GM23338 (cell line): ENCODE measurements at regions not wholly inside any gene's neighbourhood (a gene's known extent, or its start where the extent isn't known, plus 50 kb on each side); places are given as distances from the start of the nearest gene placed in this dataset.

ENCODE experiments used
- ATAC-seq: fragments of 200-7000 bp; cut with Tn5 transposase; 3 replicates; pipeline ENCODE4 v1.9.1; 2020
- DNase-seq: peaks from one replicate; pipeline ENCODE4 v3.0.0-alpha.2; 2015; ENCODE audit warnings: low spot score
- H2AFZ ChIP-seq: fragments of 200-600 bp; sonication (generic); 2 replicates; pipeline ENCODE4 v1.8.0; 2016; ENCODE audit warnings: antibody characterized with exemption, mild to moderate bottlenecking, moderate library complexity
- H3F3A ChIP-seq: fragments of 200-600 bp; sonication (generic); replicated peaks from 2 replicates; pipeline ENCODE4 v1.8.0; 2017; ENCODE audit warnings: antibody characterized with exemption, mixed run types, low read depth
- H3K27ac ChIP-seq: fragments of 200-600 bp; sonication (generic); 2 replicates; pipeline ENCODE4 v1.6.1; 2016; ENCODE audit warnings: low read depth
- H3K27me3 ChIP-seq: fragments of 200-600 bp; sonication (generic); 2 replicates; pipeline ENCODE4 v1.8.0; 2016; ENCODE audit warnings: mild to moderate bottlenecking, mixed run types, moderate library complexity; ENCODE audit not compliant: insufficient read depth
- H3K36me3 ChIP-seq: fragments of 200-600 bp; sonication (generic); 2 replicates; pipeline ENCODE4 v1.8.0; 2016; ENCODE audit warnings: mild to moderate bottlenecking; ENCODE audit not compliant: insufficient read depth
- H3K4me1 ChIP-seq: fragments of 200-600 bp; sonication (generic); 2 replicates; pipeline ENCODE4 v1.8.0; 2016; ENCODE audit warnings: mild to moderate bottlenecking, moderate library complexity; ENCODE audit not compliant: insufficient read depth
- H3K4me2 ChIP-seq: fragments of 200-600 bp; sonication (generic); 2 replicates; pipeline ENCODE4 v1.7.1; 2017; ENCODE audit warnings: mixed run types
- H3K4me3 ChIP-seq: fragments of 200-600 bp; sonication (generic); 2 replicates; pipeline ENCODE4 v1.6.1; 2016; ENCODE audit warnings: mixed run types
- H3K79me2 ChIP-seq: fragments of 200-600 bp; sonication (generic); replicated peaks from 2 replicates; pipeline ENCODE4 v1.8.0; 2017; ENCODE audit warnings: mild to moderate bottlenecking; ENCODE audit not compliant: insufficient read depth
- H3K9me2 ChIP-seq: fragments of 200-600 bp; sonication (generic); 2 replicates; pipeline ENCODE4 v1.8.0; 2017; ENCODE audit not compliant: insufficient read depth
- H4K20me1 ChIP-seq: fragments of 200-600 bp; sonication (generic); replicated peaks from 2 replicates; pipeline ENCODE4 v1.8.0; 2017; ENCODE audit warnings: mild to moderate bottlenecking; ENCODE audit not compliant: insufficient read depth
- H3K27ac Mint-ChIP-seq: 2 replicates; pipeline ENCODE4 v1.8.0; 2020; ENCODE audit warnings: inconsistent platforms, mild to moderate bottlenecking, moderate library complexity, mixed read lengths
- H3K27me3 Mint-ChIP-seq: 3 replicates; pipeline ENCODE4 v1.8.0; 2022; ENCODE audit warnings: low read depth, mild to moderate bottlenecking, moderate library complexity, mixed read lengths, inconsistent platforms; ENCODE audit not compliant: insufficient read depth, poor library complexity
- H3K36me3 Mint-ChIP-seq: 3 replicates; pipeline ENCODE4 v1.8.0; 2021; ENCODE audit warnings: low read depth, mild to moderate bottlenecking, inconsistent platforms, moderate library complexity, mixed read lengths
- H3K4me1 Mint-ChIP-seq: 3 replicates; pipeline ENCODE4 v1.8.0; 2020; ENCODE audit warnings: mild to moderate bottlenecking, inconsistent platforms, mixed read lengths
- H3K4me3 Mint-ChIP-seq: 3 replicates; pipeline ENCODE4 v1.8.0; 2021; ENCODE audit warnings: moderate library complexity, mild to moderate bottlenecking, inconsistent platforms, mixed read lengths
- H3K9me3 Mint-ChIP-seq: 3 replicates; pipeline ENCODE4 v1.8.0; 2020; ENCODE audit warnings: moderate library complexity, mild to moderate bottlenecking, inconsistent platforms, mixed read lengths
- CREB1 ChIP-seq: fragments of 250-450 bp; sonication (Bioruptor Pico); IDR thresholded peaks from 2 replicates; pipeline ENCODE4 v1.5.0; 2020; ENCODE audit warnings: low read depth, mild to moderate bottlenecking, moderate library complexity
- ETS1 ChIP-seq: IDR thresholded peaks from 2 replicates; pipeline ENCODE4 v1.6.1; 2016; ENCODE audit warnings: antibody characterized with exemption
- EZH2 ChIP-seq: fragments of 200-600 bp; sonication (generic); IDR thresholded peaks from one replicate; pipeline ENCODE4 v1.8.0; 2017; ENCODE audit warnings: antibody characterized with exemption, mild to moderate bottlenecking, low read depth; ENCODE audit not compliant: unreplicated experiment
- EZH2phosphoT487 ChIP-seq: fragments of 200-600 bp; sonication (generic); IDR thresholded peaks from one replicate; pipeline ENCODE4 v1.8.1; 2018; ENCODE audit warnings: antibody characterized with exemption; ENCODE audit not compliant: unreplicated experiment
- JUNB ChIP-seq: IDR thresholded peaks from one replicate; pipeline ENCODE4 v1.6.1; 2016; ENCODE audit warnings: antibody characterized with exemption; ENCODE audit not compliant: unreplicated experiment
- NANOG ChIP-seq: IDR thresholded peaks from 2 replicates; pipeline ENCODE4 v1.6.1; 2016; ENCODE audit warnings: antibody characterized with exemption, borderline replicate concordance
- POLR2AphosphoS5 ChIP-seq: IDR thresholded peaks from 2 replicates; pipeline ENCODE4 v1.6.1; 2016; ENCODE audit warnings: antibody characterized with exemption, low read depth
- REST ChIP-seq: IDR thresholded peaks from one replicate; pipeline ENCODE4 v1.6.1; 2018; ENCODE audit warnings: antibody characterized with exemption; ENCODE audit not compliant: unreplicated experiment
- STAT1 ChIP-seq: IDR thresholded peaks from one replicate; pipeline ENCODE4 v1.6.1; 2016; ENCODE audit warnings: antibody characterized with exemption; ENCODE audit not compliant: unreplicated experiment
- ZNF114 ChIP-seq: fragments of 250-450 bp; sonication (Bioruptor Pico); IDR thresholded peaks from 2 replicates; pipeline ENCODE4 v1.5.0; 2020; ENCODE audit warnings: mild to moderate bottlenecking, moderate library complexity
- ZNF331 ChIP-seq: fragments of 250-450 bp; sonication (Bioruptor Pico); IDR thresholded peaks from 2 replicates; pipeline ENCODE4 v1.5.0; 2020; ENCODE audit warnings: low read depth, mild to moderate bottlenecking, moderate library complexity
- TF ChIP-seq, protein P1 (sequence below), 2 experiments: fragments of 200-600 bp in 1 of 2; sonication (generic) in 1 of 2; conservative IDR thresholded peaks; 2 replicates each; pipeline versions ENCODE4 v1.5.1 to v1.6.1; 2016 to 2017; ENCODE audit warnings: antibody characterized with exemption in 2 of 2, low read depth in 2 of 2, mild to moderate bottlenecking in 2 of 2, moderate library complexity in 1 of 2
- TF ChIP-seq, protein P2 (sequence below): fragments of 250-450 bp; sonication (Bioruptor Pico); IDR thresholded peaks from 2 replicates; pipeline ENCODE4 v1.5.0; 2020; ENCODE audit warnings: mild to moderate bottlenecking, moderate library complexity

DNA sequence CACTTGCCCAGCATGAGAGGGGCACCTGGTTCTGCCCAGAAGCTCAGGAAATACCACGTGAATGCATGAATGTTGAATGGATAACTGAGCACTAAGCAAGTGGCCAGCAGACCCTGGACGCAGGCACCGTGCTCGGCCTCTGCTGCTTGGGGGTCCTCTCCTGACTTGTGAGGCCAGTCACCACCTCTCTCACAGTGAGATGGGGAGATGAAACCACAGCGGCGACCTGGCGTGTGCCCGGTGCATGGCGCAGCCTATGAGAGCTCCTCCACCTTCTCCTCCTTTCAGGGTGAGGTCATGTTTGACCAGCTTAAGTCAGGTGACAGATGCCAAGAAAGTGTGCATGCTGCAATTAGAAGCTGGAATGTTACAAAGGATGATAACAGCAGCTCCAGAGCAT, 75.5 kb downstream of the HMX1 start:
- TF ChIP-seq REST (no peak), ZNF331 (CRISPR knock-in tag) (no peak), CREB1 (CRISPR knock-in tag) (no peak), POLR2AphosphoS5 (no peak), JUNB (no peak), EZH2 (no peak), EZH2phosphoT487 (no peak), NANOG (no peak), STAT1 (no peak), ETS1 (no peak), ZNF114 (CRISPR knock-in tag) (no peak)
- TF ChIP-seq, protein P1, sequence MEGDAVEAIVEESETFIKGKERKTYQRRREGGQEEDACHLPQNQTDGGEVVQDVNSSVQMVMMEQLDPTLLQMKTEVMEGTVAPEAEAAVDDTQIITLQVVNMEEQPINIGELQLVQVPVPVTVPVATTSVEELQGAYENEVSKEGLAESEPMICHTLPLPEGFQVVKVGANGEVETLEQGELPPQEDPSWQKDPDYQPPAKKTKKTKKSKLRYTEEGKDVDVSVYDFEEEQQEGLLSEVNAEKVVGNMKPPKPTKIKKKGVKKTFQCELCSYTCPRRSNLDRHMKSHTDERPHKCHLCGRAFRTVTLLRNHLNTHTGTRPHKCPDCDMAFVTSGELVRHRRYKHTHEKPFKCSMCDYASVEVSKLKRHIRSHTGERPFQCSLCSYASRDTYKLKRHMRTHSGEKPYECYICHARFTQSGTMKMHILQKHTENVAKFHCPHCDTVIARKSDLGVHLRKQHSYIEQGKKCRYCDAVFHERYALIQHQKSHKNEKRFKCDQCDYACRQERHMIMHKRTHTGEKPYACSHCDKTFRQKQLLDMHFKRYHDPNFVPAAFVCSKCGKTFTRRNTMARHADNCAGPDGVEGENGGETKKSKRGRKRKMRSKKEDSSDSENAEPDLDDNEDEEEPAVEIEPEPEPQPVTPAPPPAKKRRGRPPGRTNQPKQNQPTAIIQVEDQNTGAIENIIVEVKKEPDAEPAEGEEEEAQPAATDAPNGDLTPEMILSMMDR (conservative IDR thresholded peaks at IDR 0.05; ENCODE audit: low read depth in 2 of 2) = no peak
- TF ChIP-seq, protein P2, sequence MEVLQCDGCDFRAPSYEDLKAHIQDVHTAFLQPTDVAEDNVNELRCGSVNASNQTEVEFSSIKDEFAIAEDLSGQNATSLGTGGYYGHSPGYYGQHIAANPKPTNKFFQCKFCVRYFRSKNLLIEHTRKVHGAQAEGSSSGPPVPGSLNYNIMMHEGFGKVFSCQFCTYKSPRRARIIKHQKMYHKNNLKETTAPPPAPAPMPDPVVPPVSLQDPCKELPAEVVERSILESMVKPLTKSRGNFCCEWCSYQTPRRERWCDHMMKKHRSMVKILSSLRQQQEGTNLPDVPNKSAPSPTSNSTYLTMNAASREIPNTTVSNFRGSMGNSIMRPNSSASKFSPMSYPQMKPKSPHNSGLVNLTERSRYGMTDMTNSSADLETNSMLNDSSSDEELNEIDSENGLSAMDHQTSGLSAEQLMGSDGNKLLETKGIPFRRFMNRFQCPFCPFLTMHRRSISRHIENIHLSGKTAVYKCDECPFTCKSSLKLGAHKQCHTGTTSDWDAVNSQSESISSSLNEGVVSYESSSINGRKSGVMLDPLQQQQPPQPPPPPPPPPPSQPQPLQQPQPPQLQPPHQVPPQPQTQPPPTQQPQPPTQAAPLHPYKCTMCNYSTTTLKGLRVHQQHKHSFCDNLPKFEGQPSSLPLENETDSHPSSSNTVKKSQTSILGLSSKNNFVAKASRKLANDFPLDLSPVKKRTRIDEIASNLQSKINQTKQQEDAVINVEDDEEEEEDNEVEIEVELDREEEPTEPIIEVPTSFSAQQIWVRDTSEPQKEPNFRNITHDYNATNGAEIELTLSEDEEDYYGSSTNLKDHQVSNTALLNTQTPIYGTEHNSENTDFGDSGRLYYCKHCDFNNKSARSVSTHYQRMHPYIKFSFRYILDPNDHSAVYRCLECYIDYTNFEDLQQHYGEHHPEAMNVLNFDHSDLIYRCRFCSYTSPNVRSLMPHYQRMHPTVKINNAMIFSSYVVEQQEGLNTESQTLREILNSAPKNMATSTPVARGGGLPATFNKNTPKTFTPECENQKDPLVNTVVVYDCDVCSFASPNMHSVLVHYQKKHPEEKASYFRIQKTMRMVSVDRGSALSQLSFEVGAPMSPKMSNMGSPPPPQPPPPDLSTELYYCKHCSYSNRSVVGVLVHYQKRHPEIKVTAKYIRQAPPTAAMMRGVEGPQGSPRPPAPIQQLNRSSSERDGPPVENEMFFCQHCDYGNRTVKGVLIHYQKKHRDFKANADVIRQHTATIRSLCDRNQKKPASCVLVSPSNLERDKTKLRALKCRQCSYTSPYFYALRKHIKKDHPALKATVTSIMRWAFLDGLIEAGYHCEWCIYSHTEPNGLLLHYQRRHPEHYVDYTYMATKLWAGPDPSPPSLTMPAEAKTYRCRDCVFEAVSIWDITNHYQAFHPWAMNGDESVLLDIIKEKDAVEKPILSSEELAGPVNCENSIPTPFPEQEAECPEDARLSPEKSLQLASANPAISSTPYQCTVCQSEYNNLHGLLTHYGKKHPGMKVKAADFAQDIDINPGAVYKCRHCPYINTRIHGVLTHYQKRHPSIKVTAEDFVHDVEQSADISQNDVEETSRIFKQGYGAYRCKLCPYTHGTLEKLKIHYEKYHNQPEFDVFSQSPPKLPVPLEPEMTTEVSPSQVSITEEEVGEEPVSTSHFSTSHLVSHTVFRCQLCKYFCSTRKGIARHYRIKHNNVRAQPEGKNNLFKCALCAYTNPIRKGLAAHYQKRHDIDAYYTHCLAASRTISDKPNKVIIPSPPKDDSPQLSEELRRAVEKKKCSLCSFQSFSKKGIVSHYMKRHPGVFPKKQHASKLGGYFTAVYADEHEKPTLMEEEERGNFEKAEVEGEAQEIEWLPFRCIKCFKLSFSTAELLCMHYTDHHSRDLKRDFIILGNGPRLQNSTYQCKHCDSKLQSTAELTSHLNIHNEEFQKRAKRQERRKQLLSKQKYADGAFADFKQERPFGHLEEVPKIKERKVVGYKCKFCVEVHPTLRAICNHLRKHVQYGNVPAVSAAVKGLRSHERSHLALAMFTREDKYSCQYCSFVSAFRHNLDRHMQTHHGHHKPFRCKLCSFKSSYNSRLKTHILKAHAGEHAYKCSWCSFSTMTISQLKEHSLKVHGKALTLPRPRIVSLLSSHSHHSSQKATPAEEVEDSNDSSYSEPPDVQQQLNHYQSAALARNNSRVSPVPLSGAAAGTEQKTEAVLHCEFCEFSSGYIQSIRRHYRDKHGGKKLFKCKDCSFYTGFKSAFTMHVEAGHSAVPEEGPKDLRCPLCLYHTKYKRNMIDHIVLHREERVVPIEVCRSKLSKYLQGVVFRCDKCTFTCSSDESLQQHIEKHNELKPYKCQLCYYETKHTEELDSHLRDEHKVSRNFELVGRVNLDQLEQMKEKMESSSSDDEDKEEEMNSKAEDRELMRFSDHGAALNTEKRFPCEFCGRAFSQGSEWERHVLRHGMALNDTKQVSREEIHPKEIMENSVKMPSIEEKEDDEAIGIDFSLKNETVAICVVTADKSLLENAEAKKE (CRISPR knock-in tag) = no peak
- Histone ChIP-seq H3K4me3 (no peak overlapping the region), H3K79me2 (no peaks in the 10 kb centered on the region), H2AFZ (no peak overlapping the region), H3K36me3 (no peaks in the 10 kb centered on the region), H3K27me3 (no peaks in the 10 kb centered on the region), H3K27ac (no peak overlapping the region), H4K20me1 (no peaks in the 10 kb centered on the region), H3K9me2 (no peaks in the 10 kb centered on the region), H3K4me1 (no peaks in the 10 kb centered on the region), H3K4me2 (no peak overlapping the region), H3F3A (no peaks in the 10 kb centered on the region)
- H3K27ac Mint-ChIP-seq = no peak overlapping the region
- ATAC-seq (no peak), DNase-seq (no peak)
- no peaks in the 10 kb centered on the region for H3K36me3 Mint-ChIP-seq
- no peaks in the 10 kb centered on the region for H3K9me3 Mint-ChIP-seq
- no peaks in the 10 kb centered on the region for H3K4me1 Mint-ChIP-seq
- no peak overlapping the region for H3K4me3 Mint-ChIP-seq
- peaks cover 1% of the 10 kb centered on the region for H3K27me3 Mint-ChIP-seq
